Heart left ventricle (tissue), 13 donors: ENCODE measurements at regions not wholly inside any gene's neighbourhood (a gene's known extent, or its start where the extent isn't known, plus 50 kb on each side); places are given as distances from the start of the nearest gene placed in this dataset.

ENCODE experiments used
- POLR2A ChIP-seq, 2 donors: fragments of 450-650 bp; IDR thresholded peaks; one replicate each; pipeline ENCODE4 v1.6.1; 2017; ENCODE audit warnings: antibody characterized with exemption in 2 of 2, mild to moderate bottlenecking in 2 of 2, moderate library complexity in 2 of 2
- TF ChIP-seq, protein P1 (sequence below), 12 donors: fragments of 200-600 bp; sonication (generic) in 4 of 12; IDR thresholded peaks; one replicate each; pipeline versions ENCODE4 v1.5.0 to v1.8.0; 2018 to 2022; ENCODE audit warnings: antibody characterized with exemption in 12 of 12, mild to moderate bottlenecking in 5 of 12
- donor health status: ischemic (EF 13 %, LVEDD 7.1; RV severe dilation, severe dysfunction).
- donor health status: DM: no; HTN: yes; CAD: no.
- donor health status: DM: no; HTN: no; CAD: no.
- donor health status: ischemic (EF 25% LVEDD 6.9; RV normal size, moderate dysfunction).
- donor health status: ischemic (EF 25% LVEDD 5.7; RV mildly dilated, moderate dysfunction).
- donor health status: ischemic (EF 35%, LVEDD 5.7; RV mildly dilated, moderate dysfunction).
- donor health status: nonischemic (EF 11% LVEDD 7.7; RV severe dilation, severe dysfunction).
- donor health status: DM: yes; HTN: yes; CAD: no.
- donor health status: PGD.
- donor health status: ischemic (EF 29% LVEDD 5.4; RV normal size, mild dysfunction).
- donor health status: nonischemic (EF 23%, LVEDD 6.1; RV moderate dilation, normal function).

DNA sequence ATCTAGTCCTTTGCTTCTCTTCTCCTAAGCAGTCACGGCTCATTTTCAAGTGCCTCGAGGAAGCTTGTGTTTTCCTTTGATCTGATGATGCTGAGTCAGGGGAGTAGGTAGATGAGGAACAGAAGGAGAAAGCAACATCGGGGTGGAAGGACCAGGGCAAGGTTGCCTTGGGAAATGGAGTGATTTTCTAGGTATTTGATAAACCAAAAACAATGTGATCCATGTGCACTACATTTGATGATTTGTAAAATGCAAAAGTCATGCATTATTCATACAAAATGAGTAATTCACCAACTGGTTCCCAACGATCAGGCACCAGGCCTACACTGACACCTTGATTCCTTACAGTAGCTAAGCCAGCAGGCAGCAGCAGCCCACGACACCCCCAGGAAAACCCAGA lies 205.3 kb downstream of the ANAPC1 start:
- no peak for TF ChIP-seq POLR2A (IDR thresholded peaks at IDR 0.05)
- TF ChIP-seq, protein P1, sequence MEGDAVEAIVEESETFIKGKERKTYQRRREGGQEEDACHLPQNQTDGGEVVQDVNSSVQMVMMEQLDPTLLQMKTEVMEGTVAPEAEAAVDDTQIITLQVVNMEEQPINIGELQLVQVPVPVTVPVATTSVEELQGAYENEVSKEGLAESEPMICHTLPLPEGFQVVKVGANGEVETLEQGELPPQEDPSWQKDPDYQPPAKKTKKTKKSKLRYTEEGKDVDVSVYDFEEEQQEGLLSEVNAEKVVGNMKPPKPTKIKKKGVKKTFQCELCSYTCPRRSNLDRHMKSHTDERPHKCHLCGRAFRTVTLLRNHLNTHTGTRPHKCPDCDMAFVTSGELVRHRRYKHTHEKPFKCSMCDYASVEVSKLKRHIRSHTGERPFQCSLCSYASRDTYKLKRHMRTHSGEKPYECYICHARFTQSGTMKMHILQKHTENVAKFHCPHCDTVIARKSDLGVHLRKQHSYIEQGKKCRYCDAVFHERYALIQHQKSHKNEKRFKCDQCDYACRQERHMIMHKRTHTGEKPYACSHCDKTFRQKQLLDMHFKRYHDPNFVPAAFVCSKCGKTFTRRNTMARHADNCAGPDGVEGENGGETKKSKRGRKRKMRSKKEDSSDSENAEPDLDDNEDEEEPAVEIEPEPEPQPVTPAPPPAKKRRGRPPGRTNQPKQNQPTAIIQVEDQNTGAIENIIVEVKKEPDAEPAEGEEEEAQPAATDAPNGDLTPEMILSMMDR (IDR thresholded peaks at IDR 0.05): no peak
